ENCODE measurements at regions not wholly inside any gene's neighbourhood (a gene's known extent, or its start where the extent isn't known, plus 50 kb on each side); places are given as distances from the start of the nearest gene placed in this dataset.
"Not testable (repeated sequence)": the region's sequence is repeated elsewhere in the genome, so short reads cannot be mapped to it uniquely, and the experiment has no call there.

- not testable (repeated sequence) for TF ChIP-seq CTCF (IDR thresholded peaks at IDR 0.05); EZH2 (IDR thresholded peaks at IDR 0.05; ENCODE audit: borderline replicate concordance, insufficient read depth, low read depth, low read length, poor library complexity, severe bottlenecking)
These were observed 76.3 kb upstream of the NBPF19 start for GRCh38 chr1:149398527-149398926.

Data from B cell (primary cell).